DMS79 (cell line): ENCODE measurements at regions not wholly inside any gene's neighbourhood (a gene's known extent, or its start where the extent isn't known, plus 50 kb on each side); places are given as distances from the start of the nearest gene placed in this dataset.

ENCODE experiments used
- DNase-seq: peaks from one replicate; lab custom pipeline; 2025; lab: John Stamatoyannopoulos, UW

- DNase-seq = peak; percentile 17
These were observed 268.2 kb downstream of the PTEN start for GRCh38 chr10:88131511-88132139.

- DNase-seq = peak; percentile 77
These were observed 273.3 kb downstream of the PTEN start for GRCh38 chr10:88136712-88137111.

GRCh38 chr10:88138319-88138848, 275.0 kb downstream of the PTEN start:
- DNase-seq = no peak

GRCh38 chr10:88147000-88147798, 283.8 kb downstream of the PTEN start:
- DNase-seq = no peak

GRCh38 chr10:88149906-88150305, 286.5 kb downstream of the PTEN start:
- DNase-seq = no peak

- no peak for DNase-seq
These were observed 286.9 kb downstream of the PTEN start for GRCh38 chr10:88150339-88150738.

GRCh38 chr10:88152728-88153133, 289.3 kb downstream of the PTEN start:
- no peak for DNase-seq

- no peak for DNase-seq
These were observed 291.3 kb downstream of the PTEN start for GRCh38 chr10:88154596-88155250.

- no peak for DNase-seq
These were observed 292.9 kb downstream of the PTEN start for GRCh38 chr10:88156341-88156740.

- DNase-seq = no peak
These were observed 294.6 kb downstream of the PTEN start for GRCh38 chr10:88157981-88158465.

- DNase-seq = no peak
These were observed 295.2 kb downstream of the PTEN start for GRCh38 chr10:88158526-88159122.

GRCh38 chr10:88159127-88159829, 295.9 kb downstream of the PTEN start:
- no peak for DNase-seq

- DNase-seq = no peak
These were observed 297.6 kb downstream of the PTEN start for GRCh38 chr10:88161070-88161469.

- DNase-seq = no peak
These were observed 298.3 kb downstream of the PTEN start for GRCh38 chr10:88161756-88162155.

- no peak for DNase-seq
These were observed 299.4 kb downstream of the PTEN start for GRCh38 chr10:88162852-88163251.

- peak; percentile 82 for DNase-seq
These were observed 300.1 kb downstream of the PTEN start for GRCh38 chr10:88163572-88163971.

GRCh38 chr10:88164471-88164870, 301.0 kb downstream of the PTEN start:
- DNase-seq = no peak

GRCh38 chr10:88165849-88166271, 302.4 kb downstream of the PTEN start:
- DNase-seq = no peak

- no peak for DNase-seq
These were observed 305.0 kb downstream of the PTEN start for GRCh38 chr10:88168171-88169036.

GRCh38 chr10:88169037-88169319, 305.6 kb downstream of the PTEN start:
- no peak for DNase-seq

GRCh38 chr10:88170628-88171027, 307.2 kb downstream of the PTEN start:
- DNase-seq = no peak
